HepG2 (cell line): ENCODE measurements at regions not wholly inside any gene's neighbourhood (a gene's known extent, or its start where the extent isn't known, plus 50 kb on each side); places are given as distances from the start of the nearest gene placed in this dataset.

Experiments
- ATAC-seq: fragments of 200-7000 bp; cut with Tn5 transposase; 3 replicates; pipeline ENCODE4 v1.9.1; 2020; ENCODE audit warnings: mild to moderate bottlenecking, moderate library complexity
- BruUV-seq: library from RNA; stranded (reverse); fragments of 400-500 nt; replicated peaks from 2 replicates; lab custom pipeline; 2021; lab: Mats Ljungman, UMichigan
- CTCF ChIA-PET: fragments of 300-600 bp; formaldehyde crosslinking; extraction: SDS; loops from one replicate; lab custom pipeline; 2021; ENCODE audit warnings: low total read pairs, inconsistent platforms, low intra/inter-chr PET ratio; lab: Yijun Ruan, JAX
- POLR2A ChIA-PET: fragments of 350-600 bp; sonication (Branson Sonifier 250); formaldehyde crosslinking; loops from one replicate; lab custom pipeline; 2020; ENCODE audit warnings: antibody characterized with exemption, inconsistent platforms; lab: Yijun Ruan, JAX
- DNase-seq: peaks from one replicate; pipeline ENCODE4 v3.0.0-alpha.2; 2015; ENCODE audit warnings: low spot score
- FAIRE-seq: peaks from 3 replicates; lab custom pipeline; 2011; peaks lifted over from hg19 to GRCh38; lab: Jason Lieb, UNC
- H2AFZ ChIP-seq: one replicate; pipeline ENCODE4 v1.6.1; 2011; ENCODE audit warnings: low read length, inconsistent platforms
- H3K27ac ChIP-seq: fragments of 300-600 bp; 3 replicates; pipeline ENCODE4 v1.8.0; 2011; ENCODE audit warnings: mixed run types, mild to moderate bottlenecking, mixed read lengths, low read length, inconsistent platforms; ENCODE audit not compliant: insufficient read depth; ENCODE audit errors: extremely low read length
- H3K27me3 ChIP-seq, 2 experiments: fragments of 200-600 bp in 1 of 2; 2 replicates in 1 of 2; 3 replicates in 1 of 2; pipeline versions ENCODE4 v1.6.0 to v1.8.0; 2011; ENCODE audit warnings: low read length in 2 of 2, mild to moderate bottlenecking in 2 of 2, moderate library complexity in 2 of 2, inconsistent platforms in 1 of 2; ENCODE audit not compliant: insufficient read depth in 2 of 2, control insufficient read depth in 1 of 2
- H3K36me3 ChIP-seq, 2 experiments: fragments of 200-600 bp in 1 of 2; replicated peaks in 1 of 2; 2 replicates in 1 of 2; 3 replicates in 1 of 2; pipeline versions ENCODE4 v1.5.1 to v1.8.0; 2011; ENCODE audit warnings: low read length in 2 of 2, inconsistent platforms in 1 of 2; ENCODE audit not compliant: insufficient read depth in 2 of 2, control insufficient read depth in 1 of 2
- H3K4me1 ChIP-seq: 2 replicates; pipeline ENCODE4 v1.5.1; 2012; ENCODE audit warnings: low read length, inconsistent platforms; ENCODE audit not compliant: insufficient read depth
- H3K4me2 ChIP-seq: 2 replicates; pipeline ENCODE4 v1.6.0; 2011; ENCODE audit warnings: low read depth, low read length, inconsistent platforms
- H3K4me3 ChIP-seq, 3 experiments: fragments of 200-600 bp in 1 of 3; sonication (generic), shearing (Covaris generic) in 1 of 3; replicated peaks in 1 of 3; 2 replicates each; pipeline ENCODE4 v1.5.1; 2011 to 2016; ENCODE audit warnings: low read length in 3 of 3, inconsistent platforms in 2 of 3, low read depth in 2 of 3, mild to moderate bottlenecking in 2 of 3, control low read depth in 1 of 3, mixed read lengths in 1 of 3; ENCODE audit not compliant: insufficient read depth in 1 of 3
- H3K79me2 ChIP-seq: one replicate; pipeline ENCODE4 v1.6.1; 2011; ENCODE audit warnings: low read length, inconsistent platforms; ENCODE audit not compliant: insufficient read depth
- H3K9ac ChIP-seq: 2 replicates; pipeline ENCODE4 v1.6.0; 2011; ENCODE audit warnings: mild to moderate bottlenecking, low read depth, low read length, inconsistent platforms; ENCODE audit not compliant: insufficient read depth
- H3K9me3 ChIP-seq: 2 replicates; pipeline ENCODE4 v1.5.1; 2012; ENCODE audit warnings: mild to moderate bottlenecking, low read length
- H4K20me1 ChIP-seq: 2 replicates; pipeline ENCODE4 v1.6.0; 2011; ENCODE audit warnings: inconsistent platforms, mild to moderate bottlenecking, low read length, moderate library complexity; ENCODE audit not compliant: insufficient read depth
- MEIS1 ChIP-seq: sonication (generic); formaldehyde crosslinking; IDR thresholded peaks from 2 replicates; pipeline ENCODE4 v1.9.0; 2021; ENCODE audit warnings: mild to moderate bottlenecking, missing genetic modification reagents, moderate library complexity, borderline replicate concordance
- NFYC ChIP-seq: IDR thresholded peaks from 2 replicates; pipeline ENCODE4 v1.6.1; 2016; ENCODE audit warnings: missing genetic modification reagents, missing compliant biosample characterization
- TBX3 ChIP-seq: fragments of 450-650 bp; IDR thresholded peaks from 2 replicates; pipeline ENCODE4 v1.6.1; 2017; ENCODE audit warnings: antibody characterized with exemption, mild to moderate bottlenecking, inconsistent platforms, borderline replicate concordance
- TEAD3 ChIP-seq: optimal IDR thresholded peaks from 2 replicates; pipeline ENCODE3; 2016; ENCODE audit warnings: borderline replicate concordance
- ZNF124 ChIP-seq: sonication (generic); formaldehyde crosslinking; IDR thresholded peaks from 2 replicates; pipeline ENCODE4 v1.4.0; 2020; ENCODE audit warnings: missing genetic modification reagents
- ZNF235 ChIP-seq: sonication (generic); formaldehyde crosslinking; IDR thresholded peaks from 2 replicates; pipeline ENCODE4 v1.8.1; 2023; ENCODE audit warnings: mild to moderate bottlenecking, missing genetic modification reagents, borderline replicate concordance
- ZNF460 ChIP-seq: sonication (generic); formaldehyde crosslinking; IDR thresholded peaks from 2 replicates; pipeline ENCODE4 v1.5.1; 2020; ENCODE audit warnings: missing genetic modification reagents, mild to moderate bottlenecking, borderline replicate concordance
- WGBS: methylation state at CpG from one replicate; pipeline ENCODE4 v1.1.6; 2017; ENCODE audit warnings: low lambda C conversion rate; 5-methylcytosine and 5-hydroxymethylcytosine counted together
- in situ Hi-C: cut with HindIII; loops from 2 replicates; pipeline ENCODE4 v1.10.0; 2017; ENCODE audit warnings: low pct_unique_long_range_greater_than_20kb; ENCODE audit not compliant: extremely low pct_ligation_motif_present
- intact Hi-C: fragments of 100-400 bp; cut with micrococcal nuclease; formaldehyde crosslinking; loops from one replicate; pipeline ENCODE4 v1.10.0; 2022; ENCODE audit not compliant: unreplicated experiment
- TF ChIP-seq, protein P1 (sequence below): sonication (generic); formaldehyde crosslinking; IDR thresholded peaks from 2 replicates; pipeline ENCODE4 v1.4.0; 2020; ENCODE audit warnings: missing genetic modification reagents
- TF ChIP-seq, protein P2 (sequence below): IDR thresholded peaks from 2 replicates; pipeline ENCODE4 v1.6.1; 2016; ENCODE audit warnings: low read depth, control low read depth
- TF ChIP-seq, protein P3 (sequence below), 2 experiments: sonication (generic) in 1 of 2; formaldehyde crosslinking in 1 of 2; IDR thresholded peaks; 2 replicates each; pipeline versions ENCODE4 v1.4.0 to v1.6.1; 2018 to 2020; ENCODE audit warnings: missing genetic modification reagents in 2 of 2, borderline replicate concordance in 1 of 2, low read depth in 1 of 2, mild to moderate bottlenecking in 1 of 2, missing biosample characterization in 1 of 2
- TF ChIP-seq, protein P4 (sequence below): sonication (generic); formaldehyde crosslinking; IDR thresholded peaks from 2 replicates; pipeline ENCODE4 v1.5.0; 2020; ENCODE audit warnings: missing genetic modification reagents
- TF ChIP-seq, protein P5 (sequence below): sonication (generic); formaldehyde crosslinking; IDR thresholded peaks from 2 replicates; pipeline ENCODE4 v1.5.0; 2020; ENCODE audit warnings: missing genetic modification reagents, mild to moderate bottlenecking, borderline replicate concordance

DNA sequence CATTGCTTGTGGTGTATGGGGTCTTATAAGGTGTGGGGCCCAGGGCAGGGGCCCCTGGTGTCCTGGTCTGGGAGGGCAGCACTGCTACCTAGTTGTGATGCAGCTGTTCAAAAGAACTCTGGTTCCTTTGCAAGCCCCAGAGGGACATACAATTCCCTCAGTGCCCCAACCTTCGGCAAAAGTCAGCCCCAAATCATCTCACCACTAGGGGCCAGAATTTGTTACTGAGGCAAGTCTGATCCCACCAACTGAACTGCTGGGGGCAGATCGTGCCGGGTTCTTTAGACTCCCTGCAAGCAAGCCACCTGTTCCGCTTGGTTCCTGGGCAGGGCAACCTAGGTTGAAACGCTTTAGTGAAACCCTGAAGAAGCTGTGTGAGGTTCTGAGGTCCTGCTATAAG lies 180.1 kb upstream of the S100G start (continued):
- TF ChIP-seq, protein P1, sequence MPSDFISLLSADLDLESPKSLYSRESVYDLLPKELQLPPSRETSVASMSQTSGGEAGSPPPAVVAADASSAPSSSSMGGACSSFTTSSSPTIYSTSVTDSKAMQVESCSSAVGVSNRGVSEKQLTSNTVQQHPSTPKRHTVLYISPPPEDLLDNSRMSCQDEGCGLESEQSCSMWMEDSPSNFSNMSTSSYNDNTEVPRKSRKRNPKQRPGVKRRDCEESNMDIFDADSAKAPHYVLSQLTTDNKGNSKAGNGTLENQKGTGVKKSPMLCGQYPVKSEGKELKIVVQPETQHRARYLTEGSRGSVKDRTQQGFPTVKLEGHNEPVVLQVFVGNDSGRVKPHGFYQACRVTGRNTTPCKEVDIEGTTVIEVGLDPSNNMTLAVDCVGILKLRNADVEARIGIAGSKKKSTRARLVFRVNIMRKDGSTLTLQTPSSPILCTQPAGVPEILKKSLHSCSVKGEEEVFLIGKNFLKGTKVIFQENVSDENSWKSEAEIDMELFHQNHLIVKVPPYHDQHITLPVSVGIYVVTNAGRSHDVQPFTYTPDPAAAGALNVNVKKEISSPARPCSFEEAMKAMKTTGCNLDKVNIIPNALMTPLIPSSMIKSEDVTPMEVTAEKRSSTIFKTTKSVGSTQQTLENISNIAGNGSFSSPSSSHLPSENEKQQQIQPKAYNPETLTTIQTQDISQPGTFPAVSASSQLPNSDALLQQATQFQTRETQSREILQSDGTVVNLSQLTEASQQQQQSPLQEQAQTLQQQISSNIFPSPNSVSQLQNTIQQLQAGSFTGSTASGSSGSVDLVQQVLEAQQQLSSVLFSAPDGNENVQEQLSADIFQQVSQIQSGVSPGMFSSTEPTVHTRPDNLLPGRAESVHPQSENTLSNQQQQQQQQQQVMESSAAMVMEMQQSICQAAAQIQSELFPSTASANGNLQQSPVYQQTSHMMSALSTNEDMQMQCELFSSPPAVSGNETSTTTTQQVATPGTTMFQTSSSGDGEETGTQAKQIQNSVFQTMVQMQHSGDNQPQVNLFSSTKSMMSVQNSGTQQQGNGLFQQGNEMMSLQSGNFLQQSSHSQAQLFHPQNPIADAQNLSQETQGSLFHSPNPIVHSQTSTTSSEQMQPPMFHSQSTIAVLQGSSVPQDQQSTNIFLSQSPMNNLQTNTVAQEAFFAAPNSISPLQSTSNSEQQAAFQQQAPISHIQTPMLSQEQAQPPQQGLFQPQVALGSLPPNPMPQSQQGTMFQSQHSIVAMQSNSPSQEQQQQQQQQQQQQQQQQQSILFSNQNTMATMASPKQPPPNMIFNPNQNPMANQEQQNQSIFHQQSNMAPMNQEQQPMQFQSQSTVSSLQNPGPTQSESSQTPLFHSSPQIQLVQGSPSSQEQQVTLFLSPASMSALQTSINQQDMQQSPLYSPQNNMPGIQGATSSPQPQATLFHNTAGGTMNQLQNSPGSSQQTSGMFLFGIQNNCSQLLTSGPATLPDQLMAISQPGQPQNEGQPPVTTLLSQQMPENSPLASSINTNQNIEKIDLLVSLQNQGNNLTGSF (CRISPR knock-in tag) = no peak
- no peak for TF ChIP-seq MEIS1 (CRISPR knock-in tag)

DNA sequence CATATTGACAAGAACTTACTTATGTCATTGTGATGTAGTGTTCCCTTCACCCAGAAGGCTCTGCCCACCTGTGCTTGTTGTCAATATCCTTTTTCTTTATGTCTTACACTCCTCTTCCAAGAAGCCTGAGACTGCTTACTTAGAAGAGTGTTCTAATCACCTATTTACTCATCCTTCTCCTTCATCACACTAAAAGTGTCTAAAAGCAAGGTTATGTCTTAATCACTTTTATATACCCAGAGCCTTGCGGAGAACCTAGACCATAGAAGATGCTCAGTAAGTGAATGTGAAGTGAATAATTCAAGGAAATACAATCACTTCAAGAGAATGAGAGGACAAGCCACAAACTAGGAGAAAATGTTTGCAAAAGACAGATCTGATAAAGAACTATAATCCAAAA lies 177.6 kb upstream of the S100G start:
- H2AFZ ChIP-seq = no peak overlapping the region
- in situ Hi-C loops (loop anchor here (25.0 kb wide), 1 partner anchor 190 kb away; the partner anchor contains the start of gene S100G), intact Hi-C loops (no loop called here)
- H3K36me3 ChIP-seq = no peaks in the 10 kb centered on the region
- no peak overlapping the region for H3K9ac ChIP-seq
- no peaks in the 10 kb centered on the region for H3K9me3 ChIP-seq
- no peak overlapping the region for H3K27ac ChIP-seq
- 100% methylated on average over 1 of the region's 1 CpG for WGBS
- no peak for ATAC-seq
- H3K27me3 ChIP-seq = no peaks in the 10 kb centered on the region
- peaks cover 15% of the 10 kb centered on the region for H3K4me1 ChIP-seq
- no TSS peak for BruUV-seq
- H3K79me2 ChIP-seq = no peaks in the 10 kb centered on the region
- CTCF ChIA-PET = no interaction called here
- no peak for DNase-seq
- no peak overlapping the region for H3K4me3 ChIP-seq
- H3K4me2 ChIP-seq = no peak overlapping the region
- POLR2A ChIA-PET = no interaction called here
- no peak for FAIRE-seq
- H4K20me1 ChIP-seq = no peaks in the 10 kb centered on the region
- TF ChIP-seq, protein P2, sequence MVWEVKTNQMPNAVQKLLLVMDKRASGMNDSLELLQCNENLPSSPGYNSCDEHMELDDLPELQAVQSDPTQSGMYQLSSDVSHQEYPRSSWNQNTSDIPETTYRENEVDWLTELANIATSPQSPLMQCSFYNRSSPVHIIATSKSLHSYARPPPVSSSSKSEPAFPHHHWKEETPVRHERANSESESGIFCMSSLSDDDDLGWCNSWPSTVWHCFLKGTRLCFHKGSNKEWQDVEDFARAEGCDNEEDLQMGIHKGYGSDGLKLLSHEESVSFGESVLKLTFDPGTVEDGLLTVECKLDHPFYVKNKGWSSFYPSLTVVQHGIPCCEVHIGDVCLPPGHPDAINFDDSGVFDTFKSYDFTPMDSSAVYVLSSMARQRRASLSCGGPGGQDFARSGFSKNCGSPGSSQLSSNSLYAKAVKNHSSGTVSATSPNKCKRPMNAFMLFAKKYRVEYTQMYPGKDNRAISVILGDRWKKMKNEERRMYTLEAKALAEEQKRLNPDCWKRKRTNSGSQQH = no peak
- TF ChIP-seq, protein P3, sequence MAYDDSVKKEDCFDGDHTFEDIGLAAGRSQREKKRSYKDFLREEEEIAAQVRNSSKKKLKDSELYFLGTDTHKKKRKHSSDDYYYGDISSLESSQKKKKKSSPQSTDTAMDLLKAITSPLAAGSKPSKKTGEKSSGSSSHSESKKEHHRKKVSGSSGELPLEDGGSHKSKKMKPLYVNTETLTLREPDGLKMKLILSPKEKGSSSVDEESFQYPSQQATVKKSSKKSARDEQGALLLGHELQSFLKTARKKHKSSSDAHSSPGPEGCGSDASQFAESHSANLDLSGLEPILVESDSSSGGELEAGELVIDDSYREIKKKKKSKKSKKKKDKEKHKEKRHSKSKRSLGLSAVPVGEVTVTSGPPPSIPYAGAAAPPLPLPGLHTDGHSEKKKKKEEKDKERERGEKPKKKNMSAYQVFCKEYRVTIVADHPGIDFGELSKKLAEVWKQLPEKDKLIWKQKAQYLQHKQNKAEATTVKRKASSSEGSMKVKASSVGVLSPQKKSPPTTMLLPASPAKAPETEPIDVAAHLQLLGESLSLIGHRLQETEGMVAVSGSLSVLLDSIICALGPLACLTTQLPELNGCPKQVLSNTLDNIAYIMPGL (CRISPR knock-in tag; IDR thresholded peaks at IDR 0.05; ENCODE audit: borderline replicate concordance in 1 of 2, low read depth in 1 of 2) = no peak
- no peak for TF ChIP-seq ZNF124 (CRISPR knock-in tag)
- no peak for TF ChIP-seq ZNF460 (CRISPR knock-in tag)
- TF ChIP-seq TEAD3 = no peak
- TF ChIP-seq, protein P4, sequence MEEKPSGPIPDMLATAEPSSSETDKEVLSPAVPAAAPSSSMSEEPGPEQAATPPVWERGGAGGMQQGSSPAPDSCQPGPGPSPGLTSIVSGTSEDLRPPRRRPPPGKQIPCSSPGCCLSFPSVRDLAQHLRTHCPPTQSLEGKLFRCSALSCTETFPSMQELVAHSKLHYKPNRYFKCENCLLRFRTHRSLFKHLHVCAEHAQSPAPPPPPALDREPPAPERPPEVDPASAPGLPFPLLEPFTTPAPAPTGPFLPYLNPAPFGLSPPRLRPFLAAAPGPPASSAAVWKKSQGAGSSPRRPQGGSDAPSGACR = no peak
- no peak for TF ChIP-seq NFYC (CRISPR knock-in tag)
- no peak for TF ChIP-seq TBX3
- no peak for TF ChIP-seq ZNF235
- TF ChIP-seq, protein P5, sequence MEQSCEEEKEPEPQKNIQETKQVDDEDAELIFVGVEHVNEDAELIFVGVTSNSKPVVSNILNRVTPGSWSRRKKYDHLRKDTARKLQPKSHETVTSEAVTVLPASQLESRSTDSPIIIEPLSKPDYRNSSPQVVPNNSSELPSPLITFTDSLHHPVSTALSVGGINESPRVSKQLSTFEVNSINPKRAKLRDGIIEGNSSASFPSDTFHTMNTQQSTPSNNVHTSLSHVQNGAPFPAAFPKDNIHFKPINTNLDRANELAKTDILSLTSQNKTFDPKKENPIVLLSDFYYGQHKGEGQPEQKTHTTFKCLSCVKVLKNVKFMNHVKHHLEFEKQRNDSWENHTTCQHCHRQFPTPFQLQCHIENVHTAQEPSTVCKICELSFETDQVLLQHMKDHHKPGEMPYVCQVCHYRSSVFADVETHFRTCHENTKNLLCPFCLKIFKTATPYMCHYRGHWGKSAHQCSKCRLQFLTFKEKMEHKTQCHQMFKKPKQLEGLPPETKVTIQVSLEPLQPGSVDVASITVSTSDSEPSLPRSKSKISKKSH = no peak
